ENCODE measurements at regions not wholly inside any gene's neighbourhood (a gene's known extent, or its start where the extent isn't known, plus 50 kb on each side); places are given as distances from the start of the nearest gene placed in this dataset.

DNA sequence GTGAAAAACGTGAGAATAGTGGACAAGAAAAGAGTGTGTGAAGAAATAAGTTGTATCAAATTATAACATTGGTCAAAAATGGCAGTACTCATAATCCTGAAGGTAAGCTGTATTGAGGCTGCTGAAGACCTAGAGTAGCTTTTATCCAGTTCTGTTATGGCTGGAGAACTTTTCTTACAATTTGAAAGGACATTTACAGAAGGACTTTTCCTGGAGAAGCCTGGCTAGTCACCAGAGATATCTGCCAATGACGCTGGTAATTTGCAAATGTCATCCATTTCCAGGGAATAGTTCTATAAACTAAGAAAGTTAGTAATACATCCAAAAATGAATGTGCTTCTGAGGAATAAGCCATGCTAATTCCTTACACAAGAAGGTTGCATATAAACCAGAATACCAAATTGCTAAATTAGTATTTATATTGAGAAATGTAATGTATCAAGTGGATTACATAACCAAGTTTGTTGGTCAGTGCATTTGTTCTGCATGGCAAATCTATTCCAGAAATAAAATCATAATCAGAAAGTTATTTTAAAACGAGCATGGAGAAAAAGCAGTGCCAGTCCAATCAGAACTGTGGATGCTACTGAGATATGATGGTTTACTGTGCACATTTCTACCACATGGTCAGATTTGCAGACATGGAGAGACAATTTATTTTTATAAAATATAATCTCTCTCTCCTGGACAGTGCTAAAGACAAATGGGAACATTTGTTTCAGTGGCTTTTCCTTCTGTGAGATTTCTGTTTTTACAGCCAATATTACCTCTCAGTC is 743.7 kb upstream of the HS3ST1 start:
- WGBS, result 40% methylated on average over 3 of the region's 3 CpGs
- Histone ChIP-seq H3K9me3 (ENCODE audit: control insufficient read depth in 4 of 4, low read length in 3 of 4) (no peaks in the 10 kb centered on the region), H3K4me3 (ENCODE audit: low read depth in 1 of 3, low read length in 3 of 3) (no peak overlapping the region), H3K27ac (ENCODE audit: low read depth in 1 of 2, low read length in 2 of 2) (no peak overlapping the region), H3K36me3 (ENCODE audit: control insufficient read depth in 4 of 4, insufficient read depth in 3 of 4, low read depth in 1 of 4, low read length in 3 of 4) (no peaks in the 10 kb centered on the region), H3K9ac (ENCODE audit: low read depth in 1 of 2, low read length in 2 of 2) (no peak overlapping the region), H3K27me3 (ENCODE audit: control insufficient read depth in 4 of 4, insufficient read depth in 4 of 4, low read length in 3 of 4) (no peaks in the 10 kb centered on the region), H3K4me1 (ENCODE audit: control insufficient read depth in 4 of 4, insufficient read depth in 4 of 4, low read length in 3 of 4) (no peaks in the 10 kb centered on the region)
- no peak for TF ChIP-seq SP1 (IDR thresholded peaks at IDR 0.05)
- no peak for TF ChIP-seq JUND (IDR thresholded peaks at IDR 0.05)
- TF ChIP-seq, protein P1, sequence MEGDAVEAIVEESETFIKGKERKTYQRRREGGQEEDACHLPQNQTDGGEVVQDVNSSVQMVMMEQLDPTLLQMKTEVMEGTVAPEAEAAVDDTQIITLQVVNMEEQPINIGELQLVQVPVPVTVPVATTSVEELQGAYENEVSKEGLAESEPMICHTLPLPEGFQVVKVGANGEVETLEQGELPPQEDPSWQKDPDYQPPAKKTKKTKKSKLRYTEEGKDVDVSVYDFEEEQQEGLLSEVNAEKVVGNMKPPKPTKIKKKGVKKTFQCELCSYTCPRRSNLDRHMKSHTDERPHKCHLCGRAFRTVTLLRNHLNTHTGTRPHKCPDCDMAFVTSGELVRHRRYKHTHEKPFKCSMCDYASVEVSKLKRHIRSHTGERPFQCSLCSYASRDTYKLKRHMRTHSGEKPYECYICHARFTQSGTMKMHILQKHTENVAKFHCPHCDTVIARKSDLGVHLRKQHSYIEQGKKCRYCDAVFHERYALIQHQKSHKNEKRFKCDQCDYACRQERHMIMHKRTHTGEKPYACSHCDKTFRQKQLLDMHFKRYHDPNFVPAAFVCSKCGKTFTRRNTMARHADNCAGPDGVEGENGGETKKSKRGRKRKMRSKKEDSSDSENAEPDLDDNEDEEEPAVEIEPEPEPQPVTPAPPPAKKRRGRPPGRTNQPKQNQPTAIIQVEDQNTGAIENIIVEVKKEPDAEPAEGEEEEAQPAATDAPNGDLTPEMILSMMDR (IDR thresholded peaks at IDR 0.05; ENCODE audit: low read depth, low read length, missing input control), result no peak
- DNase-seq (ENCODE audit: low spot score), result no peak

DNA sequence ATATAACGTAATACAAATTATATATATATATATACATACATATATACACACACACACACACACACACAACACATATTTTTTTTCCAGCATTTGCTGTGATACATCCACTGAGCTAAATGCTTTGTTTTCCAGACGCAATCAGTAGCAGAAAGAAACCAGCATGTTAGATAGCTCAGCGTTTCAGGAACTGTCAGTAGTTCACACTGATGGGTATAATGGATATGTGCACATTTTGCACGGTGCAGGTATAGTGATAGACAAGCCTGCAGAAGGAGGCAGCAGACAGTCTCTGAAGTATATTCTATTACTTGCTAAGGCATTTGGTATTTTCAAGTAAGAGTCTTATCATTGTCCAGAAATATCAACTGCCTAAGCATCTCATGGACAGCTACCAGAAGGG is 741.6 kb upstream of the HS3ST1 start:
- no peak overlapping the region for H3K9ac ChIP-seq (ENCODE audit: low read depth in 1 of 2, low read length in 2 of 2)
- H3K27me3 ChIP-seq (ENCODE audit: control insufficient read depth in 4 of 4, insufficient read depth in 4 of 4, low read length in 3 of 4), result no peaks in the 10 kb centered on the region
- no peaks in the 10 kb centered on the region for H3K36me3 ChIP-seq (ENCODE audit: control insufficient read depth in 4 of 4, insufficient read depth in 3 of 4, low read depth in 1 of 4, low read length in 3 of 4)
- H3K27ac ChIP-seq (ENCODE audit: low read depth in 1 of 2, low read length in 2 of 2), result no peak overlapping the region
- H3K4me3 ChIP-seq (ENCODE audit: low read depth in 1 of 3, low read length in 3 of 3), result no peak overlapping the region
- no peaks in the 10 kb centered on the region for H3K9me3 ChIP-seq (ENCODE audit: control insufficient read depth in 4 of 4, low read length in 3 of 4)
- H3K4me1 ChIP-seq (ENCODE audit: control insufficient read depth in 4 of 4, insufficient read depth in 4 of 4, low read length in 3 of 4), result no peaks in the 10 kb centered on the region
- DNase-seq (ENCODE audit: low spot score), result no peak
- TF ChIP-seq, protein P2, sequence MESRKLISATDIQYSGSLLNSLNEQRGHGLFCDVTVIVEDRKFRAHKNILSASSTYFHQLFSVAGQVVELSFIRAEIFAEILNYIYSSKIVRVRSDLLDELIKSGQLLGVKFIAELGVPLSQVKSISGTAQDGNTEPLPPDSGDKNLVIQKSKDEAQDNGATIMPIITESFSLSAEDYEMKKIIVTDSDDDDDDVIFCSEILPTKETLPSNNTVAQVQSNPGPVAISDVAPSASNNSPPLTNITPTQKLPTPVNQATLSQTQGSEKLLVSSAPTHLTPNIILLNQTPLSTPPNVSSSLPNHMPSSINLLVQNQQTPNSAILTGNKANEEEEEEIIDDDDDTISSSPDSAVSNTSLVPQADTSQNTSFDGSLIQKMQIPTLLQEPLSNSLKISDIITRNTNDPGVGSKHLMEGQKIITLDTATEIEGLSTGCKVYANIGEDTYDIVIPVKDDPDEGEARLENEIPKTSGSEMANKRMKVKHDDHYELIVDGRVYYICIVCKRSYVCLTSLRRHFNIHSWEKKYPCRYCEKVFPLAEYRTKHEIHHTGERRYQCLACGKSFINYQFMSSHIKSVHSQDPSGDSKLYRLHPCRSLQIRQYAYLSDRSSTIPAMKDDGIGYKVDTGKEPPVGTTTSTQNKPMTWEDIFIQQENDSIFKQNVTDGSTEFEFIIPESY (IDR thresholded peaks at IDR 0.05), result no peak
- no peak for TF ChIP-seq HNF4A (conservative IDR thresholded peaks at IDR 0.05)
- TF ChIP-seq YY1 (IDR thresholded peaks at IDR 0.05), result no peak
- TF ChIP-seq EGR1 (IDR thresholded peaks at IDR 0.05; ENCODE audit: low read depth in 2 of 2), result no peak
- TF ChIP-seq FOXA1 (IDR thresholded peaks at IDR 0.05), result no peak
- TF ChIP-seq HNF4G (IDR thresholded peaks at IDR 0.05), result no peak
- TF ChIP-seq, protein P3, sequence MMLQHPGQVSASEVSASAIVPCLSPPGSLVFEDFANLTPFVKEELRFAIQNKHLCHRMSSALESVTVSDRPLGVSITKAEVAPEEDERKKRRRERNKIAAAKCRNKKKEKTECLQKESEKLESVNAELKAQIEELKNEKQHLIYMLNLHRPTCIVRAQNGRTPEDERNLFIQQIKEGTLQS (IDR thresholded peaks at IDR 0.05), result no peak
- TF ChIP-seq, protein P4, sequence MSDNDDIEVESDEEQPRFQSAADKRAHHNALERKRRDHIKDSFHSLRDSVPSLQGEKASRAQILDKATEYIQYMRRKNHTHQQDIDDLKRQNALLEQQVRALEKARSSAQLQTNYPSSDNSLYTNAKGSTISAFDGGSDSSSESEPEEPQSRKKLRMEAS (IDR thresholded peaks at IDR 0.05), result no peak
- TF ChIP-seq RAD21 (IDR thresholded peaks at IDR 0.05), result no peak
- TF ChIP-seq RXRA (IDR thresholded peaks at IDR 0.05), result no peak
- WGBS, result 73% methylated on average over 4 of the region's 4 CpGs

DNA sequence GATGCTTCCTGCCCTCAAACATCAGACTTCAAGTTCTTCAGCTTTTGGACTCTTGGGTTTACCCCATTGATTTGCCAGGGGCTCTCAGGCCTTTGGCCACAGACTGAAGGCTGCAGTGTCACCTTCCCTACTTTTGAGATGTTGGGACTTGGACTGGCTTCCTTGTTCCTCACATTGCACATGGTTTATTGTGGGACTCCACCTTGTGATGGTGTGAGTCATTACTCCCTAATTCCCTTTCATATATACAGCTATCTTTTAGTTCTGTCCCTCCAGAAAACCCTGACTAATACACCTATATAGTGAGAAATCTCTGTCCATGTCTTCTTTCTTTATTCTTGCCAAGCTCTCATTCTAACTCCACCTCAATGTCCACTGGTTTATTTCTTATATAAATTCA is 736.9 kb upstream of the HS3ST1 start:
- H3K9ac ChIP-seq (ENCODE audit: low read depth in 1 of 2, low read length in 2 of 2), result no peak overlapping the region
- TF ChIP-seq GABPA (IDR thresholded peaks at IDR 0.05 in 1 of 2, conservative IDR thresholded peaks at IDR 0.05 in 1 of 2) (no peak), HNF4G (IDR thresholded peaks at IDR 0.05) (no peak), EGR1 (IDR thresholded peaks at IDR 0.05; ENCODE audit: low read depth in 2 of 2) (no peak)
- TF ChIP-seq, protein P5, sequence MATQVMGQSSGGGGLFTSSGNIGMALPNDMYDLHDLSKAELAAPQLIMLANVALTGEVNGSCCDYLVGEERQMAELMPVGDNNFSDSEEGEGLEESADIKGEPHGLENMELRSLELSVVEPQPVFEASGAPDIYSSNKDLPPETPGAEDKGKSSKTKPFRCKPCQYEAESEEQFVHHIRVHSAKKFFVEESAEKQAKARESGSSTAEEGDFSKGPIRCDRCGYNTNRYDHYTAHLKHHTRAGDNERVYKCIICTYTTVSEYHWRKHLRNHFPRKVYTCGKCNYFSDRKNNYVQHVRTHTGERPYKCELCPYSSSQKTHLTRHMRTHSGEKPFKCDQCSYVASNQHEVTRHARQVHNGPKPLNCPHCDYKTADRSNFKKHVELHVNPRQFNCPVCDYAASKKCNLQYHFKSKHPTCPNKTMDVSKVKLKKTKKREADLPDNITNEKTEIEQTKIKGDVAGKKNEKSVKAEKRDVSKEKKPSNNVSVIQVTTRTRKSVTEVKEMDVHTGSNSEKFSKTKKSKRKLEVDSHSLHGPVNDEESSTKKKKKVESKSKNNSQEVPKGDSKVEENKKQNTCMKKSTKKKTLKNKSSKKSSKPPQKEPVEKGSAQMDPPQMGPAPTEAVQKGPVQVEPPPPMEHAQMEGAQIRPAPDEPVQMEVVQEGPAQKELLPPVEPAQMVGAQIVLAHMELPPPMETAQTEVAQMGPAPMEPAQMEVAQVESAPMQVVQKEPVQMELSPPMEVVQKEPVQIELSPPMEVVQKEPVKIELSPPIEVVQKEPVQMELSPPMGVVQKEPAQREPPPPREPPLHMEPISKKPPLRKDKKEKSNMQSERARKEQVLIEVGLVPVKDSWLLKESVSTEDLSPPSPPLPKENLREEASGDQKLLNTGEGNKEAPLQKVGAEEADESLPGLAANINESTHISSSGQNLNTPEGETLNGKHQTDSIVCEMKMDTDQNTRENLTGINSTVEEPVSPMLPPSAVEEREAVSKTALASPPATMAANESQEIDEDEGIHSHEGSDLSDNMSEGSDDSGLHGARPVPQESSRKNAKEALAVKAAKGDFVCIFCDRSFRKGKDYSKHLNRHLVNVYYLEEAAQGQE (IDR thresholded peaks at IDR 0.05), result no peak

More for the DNA sequence above, 736.9 kb upstream of the HS3ST1 start:
- DNase-seq (ENCODE audit: low spot score), result no peak
- Histone ChIP-seq H3K36me3 (ENCODE audit: control insufficient read depth in 4 of 4, insufficient read depth in 3 of 4, low read depth in 1 of 4, low read length in 3 of 4) (no peaks in the 10 kb centered on the region), H3K4me1 (ENCODE audit: control insufficient read depth in 4 of 4, insufficient read depth in 4 of 4, low read length in 3 of 4) (no peaks in the 10 kb centered on the region), H3K27ac (ENCODE audit: low read depth in 1 of 2, low read length in 2 of 2) (no peak overlapping the region), H3K27me3 (ENCODE audit: control insufficient read depth in 4 of 4, insufficient read depth in 4 of 4, low read length in 3 of 4) (no peaks in the 10 kb centered on the region), H3K4me3 (ENCODE audit: low read depth in 1 of 3, low read length in 3 of 3) (no peak overlapping the region), H3K9me3 (ENCODE audit: control insufficient read depth in 4 of 4, low read length in 3 of 4) (no peaks in the 10 kb centered on the region)
